Suprapubic skin (tissue), 4 donors: ENCODE measurements at regions not wholly inside any gene's neighbourhood (a gene's known extent, or its start where the extent isn't known, plus 50 kb on each side); places are given as distances from the start of the nearest gene placed in this dataset.

ENCODE experiments used
- DNase-seq, 2 donors: peaks; one replicate each; pipeline ENCODE4 v3.0.0-alpha.2; 2019; ENCODE audit warnings: low spot score in 2 of 2
- H3K27ac ChIP-seq: fragments of 200-600 bp; sonication (generic); one replicate; pipeline ENCODE4 v1.5.1; 2019
- H3K27me3 ChIP-seq: fragments of 200-600 bp; sonication (generic); one replicate; pipeline ENCODE4 v1.5.1; 2019
- H3K36me3 ChIP-seq: fragments of 200-600 bp; sonication (generic); one replicate; pipeline ENCODE4 v1.5.1; 2019
- H3K4me1 ChIP-seq: fragments of 200-600 bp; sonication (generic); one replicate; pipeline ENCODE4 v1.5.1; 2019
- H3K4me3 ChIP-seq: fragments of 200-600 bp; sonication (generic); one replicate; pipeline ENCODE4 v1.5.1; 2019; ENCODE audit warnings: mild to moderate bottlenecking
- H3K9me3 ChIP-seq: fragments of 200-600 bp; sonication (generic); one replicate; pipeline ENCODE4 v1.5.1; 2019
- EP300 ChIP-seq: sonication (generic); formaldehyde crosslinking; IDR thresholded peaks from one replicate; pipeline ENCODE4 v1.6.1; 2017; ENCODE audit warnings: antibody characterized with exemption
- POLR2A ChIP-seq, 2 donors: fragments of 450-650 bp; IDR thresholded peaks; one replicate each; pipeline ENCODE4 v1.6.1; 2017; ENCODE audit warnings: antibody characterized with exemption in 2 of 2, mild to moderate bottlenecking in 2 of 2, moderate library complexity in 2 of 2
- POLR2AphosphoS5 ChIP-seq, 3 donors: sonication (generic); formaldehyde crosslinking; IDR thresholded peaks; one replicate each; pipeline ENCODE4 v1.6.1; 2017; ENCODE audit warnings: antibody characterized with exemption in 3 of 3
- WGBS: methylation state at CpG from one replicate; pipeline ENCODE4 v1.1.5; 2018; 5-methylcytosine and 5-hydroxymethylcytosine counted together
- TF ChIP-seq, protein P1 (sequence below), 2 donors: fragments of 200-600 bp in 1 of 2; fragments of 450-650 bp in 1 of 2; sonication (generic) in 1 of 2; IDR thresholded peaks; one replicate each; pipeline ENCODE4 v1.5.1; 2016 to 2019; ENCODE audit warnings: antibody characterized with exemption in 2 of 2, mild to moderate bottlenecking in 1 of 2, moderate library complexity in 1 of 2

GRCh38 chr9:108612513-108612912 is 243.3 kb downstream of the ACTL7B start:
- Histone ChIP-seq H3K4me3 (no peak overlapping the region), H3K27ac (peak overlapping the region; percentile 3), H3K9me3 (no peaks in the 10 kb centered on the region), H3K27me3 (no peaks in the 10 kb centered on the region), H3K36me3 (no peaks in the 10 kb centered on the region), H3K4me1 (peaks cover 28% of the 10 kb centered on the region)
- TF ChIP-seq POLR2AphosphoS5 (IDR thresholded peaks at IDR 0.05) (no peak), POLR2A (IDR thresholded peaks at IDR 0.05) (no peak), EP300 (no peak)
- TF ChIP-seq, protein P1, sequence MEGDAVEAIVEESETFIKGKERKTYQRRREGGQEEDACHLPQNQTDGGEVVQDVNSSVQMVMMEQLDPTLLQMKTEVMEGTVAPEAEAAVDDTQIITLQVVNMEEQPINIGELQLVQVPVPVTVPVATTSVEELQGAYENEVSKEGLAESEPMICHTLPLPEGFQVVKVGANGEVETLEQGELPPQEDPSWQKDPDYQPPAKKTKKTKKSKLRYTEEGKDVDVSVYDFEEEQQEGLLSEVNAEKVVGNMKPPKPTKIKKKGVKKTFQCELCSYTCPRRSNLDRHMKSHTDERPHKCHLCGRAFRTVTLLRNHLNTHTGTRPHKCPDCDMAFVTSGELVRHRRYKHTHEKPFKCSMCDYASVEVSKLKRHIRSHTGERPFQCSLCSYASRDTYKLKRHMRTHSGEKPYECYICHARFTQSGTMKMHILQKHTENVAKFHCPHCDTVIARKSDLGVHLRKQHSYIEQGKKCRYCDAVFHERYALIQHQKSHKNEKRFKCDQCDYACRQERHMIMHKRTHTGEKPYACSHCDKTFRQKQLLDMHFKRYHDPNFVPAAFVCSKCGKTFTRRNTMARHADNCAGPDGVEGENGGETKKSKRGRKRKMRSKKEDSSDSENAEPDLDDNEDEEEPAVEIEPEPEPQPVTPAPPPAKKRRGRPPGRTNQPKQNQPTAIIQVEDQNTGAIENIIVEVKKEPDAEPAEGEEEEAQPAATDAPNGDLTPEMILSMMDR (IDR thresholded peaks at IDR 0.05), result no peak
- WGBS, result 73% methylated on average over 2 of the region's 2 CpGs
- DNase-seq, result no peak

DNA sequence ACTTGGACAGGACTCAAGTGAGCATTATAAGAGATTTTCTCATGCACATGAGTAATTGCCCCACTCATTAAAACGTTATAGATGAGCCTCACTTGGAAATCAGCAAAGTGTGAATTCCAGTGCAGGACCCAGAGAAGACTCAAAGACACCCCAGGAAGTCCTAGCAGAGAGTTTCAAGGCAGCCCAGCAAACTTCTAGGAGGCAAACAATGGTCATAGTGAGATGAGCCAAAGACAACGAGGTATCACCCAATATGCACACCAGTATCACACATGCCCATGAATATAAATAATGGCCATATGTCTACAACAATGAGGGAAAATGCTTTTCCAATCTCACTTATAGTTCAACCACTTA is 245.9 kb downstream of the ACTL7B start:
- Histone ChIP-seq H3K27ac (peak overlapping the region; percentile 80), H3K9me3 (no peaks in the 10 kb centered on the region), H3K4me3 (no peak overlapping the region), H3K27me3 (no peaks in the 10 kb centered on the region), H3K4me1 (peaks cover 52% of the 10 kb centered on the region), H3K36me3 (no peaks in the 10 kb centered on the region)
- DNase-seq, result no peak
- 25% methylated on average over 2 of the region's 2 CpGs for WGBS
- TF ChIP-seq, protein P1 (IDR thresholded peaks at IDR 0.05), result no peak
- no peak for TF ChIP-seq EP300

DNA sequence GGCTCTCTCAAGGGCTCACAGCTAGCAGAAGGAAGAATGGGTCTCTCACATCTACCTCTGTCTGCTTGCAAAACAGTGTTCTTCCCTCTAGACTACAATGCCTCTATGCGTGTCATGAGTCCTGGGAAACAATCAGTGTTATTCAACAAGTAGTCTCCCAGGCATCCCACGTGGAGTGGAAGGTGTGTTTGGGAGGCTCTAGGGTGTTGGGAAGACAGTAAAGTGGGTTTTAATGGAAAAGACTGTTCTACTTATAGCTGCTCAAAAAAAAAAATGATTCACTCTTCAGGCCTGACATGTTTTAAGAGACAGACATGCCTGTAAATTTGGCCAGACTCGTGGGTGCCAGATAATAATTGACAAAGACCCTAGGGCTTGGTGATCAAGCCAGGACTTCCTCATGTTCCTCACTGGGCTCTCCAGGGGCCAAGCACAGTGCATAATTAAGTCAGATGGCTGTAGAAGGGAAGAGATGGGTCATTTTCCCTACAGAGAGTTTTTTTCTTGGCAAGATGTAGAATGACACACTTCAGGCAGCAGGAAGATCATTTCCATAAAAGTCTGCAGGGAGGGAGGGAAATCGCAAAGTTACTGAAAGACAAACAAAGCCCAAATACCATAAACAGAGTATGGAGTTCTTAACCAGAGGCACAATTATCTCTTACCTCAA is 246.4 kb downstream of the ACTL7B start:
- Histone ChIP-seq H3K36me3 (no peaks in the 10 kb centered on the region), H3K27me3 (no peaks in the 10 kb centered on the region), H3K4me1 (peaks cover 57% of the 10 kb centered on the region), H3K27ac (peak overlapping the region; percentile 80), H3K9me3 (no peaks in the 10 kb centered on the region), H3K4me3 (no peak overlapping the region)
- WGBS, result 30% methylated on average over 4 of the region's 4 CpGs
- TF ChIP-seq POLR2AphosphoS5 (IDR thresholded peaks at IDR 0.05) (no peak), EP300 (no peak), POLR2A (IDR thresholded peaks at IDR 0.05) (no peak)
- TF ChIP-seq, protein P1 (IDR thresholded peaks at IDR 0.05), result no peak
- DNase-seq, result no peak

DNA sequence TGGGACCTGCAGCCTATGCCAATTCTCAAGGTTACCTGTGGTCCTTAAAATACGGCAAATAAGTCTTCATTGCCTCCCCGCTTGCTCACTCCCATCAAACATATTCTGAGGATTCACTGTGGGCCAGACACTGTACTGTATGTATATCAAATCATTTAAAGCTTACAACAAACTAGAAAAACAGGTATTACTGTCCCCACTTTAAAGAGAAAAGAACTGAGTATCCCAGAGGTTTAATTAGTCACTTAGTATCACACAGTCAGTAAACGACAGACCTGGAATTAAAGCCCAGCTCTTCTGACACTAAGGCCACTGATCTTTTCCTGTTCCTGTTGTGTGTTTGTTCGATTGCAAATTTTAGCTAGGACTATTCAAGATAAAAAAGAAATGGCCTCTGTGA is 248.2 kb downstream of the ACTL7B start:
- no peak for TF ChIP-seq EP300
- no peak for TF ChIP-seq POLR2AphosphoS5 (IDR thresholded peaks at IDR 0.05)
- no peak for TF ChIP-seq POLR2A (IDR thresholded peaks at IDR 0.05)
- TF ChIP-seq, protein P1 (IDR thresholded peaks at IDR 0.05), result no peak
- H3K27ac ChIP-seq, result peak overlapping the region; percentile 80

DNA sequence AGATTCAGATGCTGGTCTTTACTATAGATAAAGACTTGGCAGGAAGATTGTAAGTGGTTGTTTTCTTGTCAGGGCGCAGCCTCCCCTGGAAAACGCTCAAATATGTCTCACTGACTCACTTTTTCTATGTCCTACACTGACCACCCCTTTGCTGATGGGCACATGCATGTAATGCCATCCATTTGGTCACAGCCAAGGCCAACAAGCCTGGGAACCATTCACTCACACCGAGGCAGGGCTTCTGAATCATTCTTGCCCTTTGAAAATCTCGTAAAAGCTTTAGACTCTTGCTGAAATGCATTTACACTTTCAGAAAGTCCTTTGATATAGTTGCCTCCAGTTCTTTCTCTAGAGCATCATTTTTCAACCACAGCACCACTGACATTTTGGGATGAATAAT is 249.4 kb downstream of the ACTL7B start:
- 50% methylated on average over 4 of the region's 4 CpGs for WGBS
- no peaks in the 10 kb centered on the region for H3K9me3 ChIP-seq
- peak overlapping the region; percentile 86 for H3K27ac ChIP-seq
- peaks cover 75% of the 10 kb centered on the region for H3K4me1 ChIP-seq
- H3K4me3 ChIP-seq, result no peak overlapping the region
- DNase-seq, result no peak
- TF ChIP-seq, protein P1 (IDR thresholded peaks at IDR 0.05), result no peak
- TF ChIP-seq POLR2AphosphoS5 (IDR thresholded peaks at IDR 0.05) (no peak), POLR2A (IDR thresholded peaks at IDR 0.05) (no peak), EP300 (no peak)
- H3K36me3 ChIP-seq, result no peaks in the 10 kb centered on the region
- no peaks in the 10 kb centered on the region for H3K27me3 ChIP-seq

More for the DNA sequence above, 248.2 kb downstream of the ACTL7B start:
- H3K4me3 ChIP-seq, result no peak overlapping the region
- no peaks in the 10 kb centered on the region for H3K27me3 ChIP-seq
- peaks cover 72% of the 10 kb centered on the region for H3K4me1 ChIP-seq
- H3K9me3 ChIP-seq, result no peaks in the 10 kb centered on the region
- no peak for DNase-seq
- WGBS, result 79% methylated on average over 4 of the region's 4 CpGs
- no peaks in the 10 kb centered on the region for H3K36me3 ChIP-seq
